ENCODE measurements at regions not wholly inside any gene's neighbourhood (a gene's known extent, or its start where the extent isn't known, plus 50 kb on each side); places are given as distances from the start of the nearest gene placed in this dataset.

DNA sequence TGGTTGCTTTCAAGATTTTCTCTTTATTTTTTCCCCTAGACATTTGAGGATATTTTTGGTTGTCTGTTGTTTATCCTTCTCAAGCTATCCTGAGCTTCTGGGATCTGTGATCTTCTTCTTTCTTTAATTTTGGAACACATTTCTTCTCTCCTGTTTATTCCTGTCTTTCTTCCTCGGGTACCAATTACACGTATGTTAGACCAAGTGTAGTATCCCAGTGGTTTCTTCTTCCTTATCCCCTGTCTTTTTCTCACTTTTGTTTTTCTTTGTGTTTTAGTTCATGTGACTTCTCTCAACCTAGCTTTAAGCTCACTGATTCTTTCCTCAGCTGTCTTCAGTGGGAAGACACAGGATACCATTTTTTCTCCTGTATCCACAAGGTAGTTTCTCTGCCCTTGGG lies 120.0 kb downstream of the GALR1 start:
- H3K4me3 ChIP-seq (ENCODE audit: low read length): no peak overlapping the region
- TF ChIP-seq, protein P1, sequence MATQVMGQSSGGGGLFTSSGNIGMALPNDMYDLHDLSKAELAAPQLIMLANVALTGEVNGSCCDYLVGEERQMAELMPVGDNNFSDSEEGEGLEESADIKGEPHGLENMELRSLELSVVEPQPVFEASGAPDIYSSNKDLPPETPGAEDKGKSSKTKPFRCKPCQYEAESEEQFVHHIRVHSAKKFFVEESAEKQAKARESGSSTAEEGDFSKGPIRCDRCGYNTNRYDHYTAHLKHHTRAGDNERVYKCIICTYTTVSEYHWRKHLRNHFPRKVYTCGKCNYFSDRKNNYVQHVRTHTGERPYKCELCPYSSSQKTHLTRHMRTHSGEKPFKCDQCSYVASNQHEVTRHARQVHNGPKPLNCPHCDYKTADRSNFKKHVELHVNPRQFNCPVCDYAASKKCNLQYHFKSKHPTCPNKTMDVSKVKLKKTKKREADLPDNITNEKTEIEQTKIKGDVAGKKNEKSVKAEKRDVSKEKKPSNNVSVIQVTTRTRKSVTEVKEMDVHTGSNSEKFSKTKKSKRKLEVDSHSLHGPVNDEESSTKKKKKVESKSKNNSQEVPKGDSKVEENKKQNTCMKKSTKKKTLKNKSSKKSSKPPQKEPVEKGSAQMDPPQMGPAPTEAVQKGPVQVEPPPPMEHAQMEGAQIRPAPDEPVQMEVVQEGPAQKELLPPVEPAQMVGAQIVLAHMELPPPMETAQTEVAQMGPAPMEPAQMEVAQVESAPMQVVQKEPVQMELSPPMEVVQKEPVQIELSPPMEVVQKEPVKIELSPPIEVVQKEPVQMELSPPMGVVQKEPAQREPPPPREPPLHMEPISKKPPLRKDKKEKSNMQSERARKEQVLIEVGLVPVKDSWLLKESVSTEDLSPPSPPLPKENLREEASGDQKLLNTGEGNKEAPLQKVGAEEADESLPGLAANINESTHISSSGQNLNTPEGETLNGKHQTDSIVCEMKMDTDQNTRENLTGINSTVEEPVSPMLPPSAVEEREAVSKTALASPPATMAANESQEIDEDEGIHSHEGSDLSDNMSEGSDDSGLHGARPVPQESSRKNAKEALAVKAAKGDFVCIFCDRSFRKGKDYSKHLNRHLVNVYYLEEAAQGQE (IDR thresholded peaks at IDR 0.05; ENCODE audit: borderline replicate concordance): no peak
- TF ChIP-seq SMC3 (conservative IDR thresholded peaks at IDR 0.05; ENCODE audit: poor library complexity) (no peak), TAF1 (IDR thresholded peaks at IDR 0.05; ENCODE audit: low read depth) (no peak), EZH2 (IDR thresholded peaks at IDR 0.05; ENCODE audit: borderline replicate concordance, insufficient read depth, low read length, poor library complexity, severe bottlenecking) (no peak), CTCF (IDR thresholded peaks at IDR 0.05; ENCODE audit: poor library complexity, severe bottlenecking) (no peak), POLR2AphosphoS5 (IDR thresholded peaks at IDR 0.05) (no peak)
- H3K27me3 ChIP-seq (ENCODE audit: insufficient read depth, low read depth, low read length): no peaks in the 10 kb centered on the region
- no peak overlapping the region for H2AFZ ChIP-seq (ENCODE audit: low read depth, low read length)
- no peaks in the 10 kb centered on the region for H3K79me2 ChIP-seq (replicated peaks; ENCODE audit: insufficient read depth, low read length)
- peaks cover 6% of the 10 kb centered on the region for H3K9me3 ChIP-seq (ENCODE audit: low read length)
- no peak overlapping the region for H3K27ac ChIP-seq (ENCODE audit: low read length)
- no peak overlapping the region for H3K4me2 ChIP-seq (ENCODE audit: low read length)
- no peak overlapping the region for H3K9ac ChIP-seq (ENCODE audit: low read length)
- H3K36me3 ChIP-seq (ENCODE audit: insufficient read depth, low read length): no peaks in the 10 kb centered on the region
- H3K9me2 ChIP-seq (ENCODE audit: insufficient read depth, low read length): no peaks in the 10 kb centered on the region
- no peaks in the 10 kb centered on the region for H3F3A ChIP-seq (ENCODE audit: insufficient read depth, low read length, poor library complexity, severe bottlenecking)
- no peaks in the 10 kb centered on the region for H4K20me1 ChIP-seq (ENCODE audit: insufficient read depth)

- H3K4me2 ChIP-seq (ENCODE audit: low read length): no peak overlapping the region
- no peak overlapping the region for H2AFZ ChIP-seq (ENCODE audit: low read depth, low read length)
- H3K4me3 ChIP-seq (ENCODE audit: low read length): no peak overlapping the region
- no peaks in the 10 kb centered on the region for H3K27me3 ChIP-seq (ENCODE audit: insufficient read depth, low read depth, low read length)
- TF ChIP-seq CTCF (IDR thresholded peaks at IDR 0.05; ENCODE audit: poor library complexity, severe bottlenecking) (no peak), EP300 (conservative IDR thresholded peaks at IDR 0.05; ENCODE audit: poor library complexity, severe bottlenecking) (no peak), MXI1 (conservative IDR thresholded peaks at IDR 0.05; ENCODE audit: poor library complexity, severe bottlenecking) (no peak), RAD21 (conservative IDR thresholded peaks at IDR 0.05) (no peak), TAF1 (IDR thresholded peaks at IDR 0.05; ENCODE audit: low read depth) (no peak), EZH2 (IDR thresholded peaks at IDR 0.05; ENCODE audit: borderline replicate concordance, insufficient read depth, low read length, poor library complexity, severe bottlenecking) (no peak), POLR2AphosphoS5 (IDR thresholded peaks at IDR 0.05) (no peak), SMC3 (conservative IDR thresholded peaks at IDR 0.05; ENCODE audit: poor library complexity) (no peak)
- TF ChIP-seq, protein P1 (IDR thresholded peaks at IDR 0.05; ENCODE audit: borderline replicate concordance): no peak
- no peaks in the 10 kb centered on the region for H3K36me3 ChIP-seq (ENCODE audit: insufficient read depth, low read length)
- peaks cover 6% of the 10 kb centered on the region for H3K9me3 ChIP-seq (ENCODE audit: low read length)
- no peak overlapping the region for H3K9ac ChIP-seq (ENCODE audit: low read length)
- H3K79me2 ChIP-seq (replicated peaks; ENCODE audit: insufficient read depth, low read length): no peaks in the 10 kb centered on the region
- H3F3A ChIP-seq (ENCODE audit: insufficient read depth, low read length, poor library complexity, severe bottlenecking): no peaks in the 10 kb centered on the region
- no peaks in the 10 kb centered on the region for H3K9me2 ChIP-seq (ENCODE audit: insufficient read depth, low read length)
- no peaks in the 10 kb centered on the region for H4K20me1 ChIP-seq (ENCODE audit: insufficient read depth)
- H3K27ac ChIP-seq (ENCODE audit: low read length): no peak overlapping the region
Measured at GRCh38 chr18:77373730-77374445, 124.2 kb downstream of the GALR1 start.
